B cell (primary cell): ENCODE measurements at regions not wholly inside any gene's neighbourhood (a gene's known extent, or its start where the extent isn't known, plus 50 kb on each side); places are given as distances from the start of the nearest gene placed in this dataset.
"Not testable (repeated sequence)": the region's sequence is repeated elsewhere in the genome, so short reads cannot be mapped to it uniquely, and the experiment has no call there.

Source experiments
- ATAC-seq: fragments of 200-7000 bp; cut with Tn5 transposase; one replicate; pipeline ENCODE4 v1.10.0; 2021; ENCODE audit warnings: low read depth, mild to moderate bottlenecking, moderate number of reproducible peaks, moderate library complexity
- CTCF ChIA-PET: fragments of 350-600 bp; sonication (Branson Sonifier 250); formaldehyde crosslinking; loops from one replicate; lab custom pipeline; 2021; ENCODE audit warnings: antibody characterized with exemption, inconsistent platforms; lab: Charles Lee
- POLR2A ChIA-PET: fragments of 350-600 bp; sonication (Branson Sonifier 250); formaldehyde crosslinking; loops from one replicate; lab custom pipeline; 2021; ENCODE audit warnings: antibody characterized with exemption; lab: Charles Lee
- DNase-seq: peaks from one replicate; pipeline ENCODE4 v3.0.0; 2013
- H2AFZ ChIP-seq: 2 replicates; pipeline ENCODE4 v1.6.1; 2012; ENCODE audit warnings: mild to moderate bottlenecking, low read depth, low read length; ENCODE audit not compliant: insufficient read depth, poor library complexity, severe bottlenecking
- H3K27ac ChIP-seq, 2 donors: 1 replicate in 1 of 2; 2 replicates in 1 of 2; pipeline ENCODE4 v1.5.1; 2012 to 2013; ENCODE audit warnings: low read length in 2 of 2, mild to moderate bottlenecking in 2 of 2, moderate library complexity in 1 of 2
- H3K27me3 ChIP-seq, 4 experiments: fragments of 200-600 bp in 1 of 4; sonication (generic) in 1 of 4; replicated peaks in 1 of 4; 1 replicate in 2 of 4; 2 replicates in 2 of 4; pipeline versions ENCODE4 v1.6.1 to v1.7.0; 2013 to 2016; ENCODE audit warnings: low read length in 3 of 4, mild to moderate bottlenecking in 2 of 4, mixed read lengths in 1 of 4, moderate library complexity in 1 of 4; ENCODE audit not compliant: insufficient read depth in 4 of 4, control insufficient read depth in 3 of 4; ENCODE audit errors: control extremely low read depth in 1 of 4
- H3K36me3 ChIP-seq, 2 experiments: replicated peaks in 1 of 2; 1 replicate in 1 of 2; 2 replicates in 1 of 2; pipeline versions ENCODE4 v1.6.1 to v1.7.1; 2013; ENCODE audit warnings: low read length in 1 of 2; ENCODE audit not compliant: insufficient read depth in 2 of 2, control insufficient read depth in 1 of 2; ENCODE audit errors: control extremely low read depth in 1 of 2, extremely low read depth in 1 of 2
- H3K4me1 ChIP-seq, 2 donors: fragments of 200-600 bp in 1 of 2; sonication (generic) in 1 of 2; 1 replicate in 1 of 2; 2 replicates in 1 of 2; pipeline versions ENCODE4 v1.5.1 to v1.6.1; 2013 to 2017; ENCODE audit warnings: low read length in 2 of 2; ENCODE audit not compliant: control insufficient read depth in 2 of 2, insufficient read depth in 2 of 2
- H3K4me2 ChIP-seq: replicated peaks from 2 replicates; pipeline ENCODE3; 2012; ENCODE audit warnings: mild to moderate bottlenecking, low read depth, low read length; ENCODE audit not compliant: poor library complexity, severe bottlenecking
- H3K4me3 ChIP-seq, 5 experiments: fragments of 200-600 bp in 1 of 5; sonication (generic) in 1 of 5; 1 replicate in 3 of 5; 2 replicates in 2 of 5; pipeline versions ENCODE4 v1.5.1 to v1.7.0; 2011 to 2016; ENCODE audit warnings: low read length in 4 of 5, mild to moderate bottlenecking in 4 of 5, low read depth in 2 of 5, control low read depth in 1 of 5, moderate library complexity in 1 of 5; ENCODE audit not compliant: insufficient read depth in 1 of 5; ENCODE audit errors: control extremely low read depth in 1 of 5, extremely low read depth in 1 of 5
- H3K79me2 ChIP-seq: fragments of 200-600 bp; sonication (generic); one replicate; pipeline ENCODE4 v1.6.0; 2016; ENCODE audit warnings: low read length; ENCODE audit not compliant: control insufficient read depth, insufficient read depth
- H3K9ac ChIP-seq: fragments of 200-600 bp; sonication (generic); 2 replicates; pipeline ENCODE4 v1.6.1; 2017; ENCODE audit warnings: mild to moderate bottlenecking, low read length, moderate library complexity
- H3K9me3 ChIP-seq, 3 donors: one replicate each; pipeline versions ENCODE4 v1.6.1 to v1.7.1; 2013; ENCODE audit warnings: low read length in 2 of 3; ENCODE audit not compliant: control insufficient read depth in 2 of 3, insufficient read depth in 1 of 3; ENCODE audit errors: control extremely low read depth in 1 of 3
- H4K20me1 ChIP-seq: 2 replicates; pipeline ENCODE4 v1.6.0; 2012; ENCODE audit warnings: mild to moderate bottlenecking, low read length; ENCODE audit not compliant: insufficient read depth, control insufficient read depth, poor library complexity, severe bottlenecking
- H3K27ac Mint-ChIP-seq: one replicate; pipeline ENCODE4 v1.8.0; 2021; ENCODE audit warnings: mixed read lengths
- H3K27me3 Mint-ChIP-seq: one replicate; pipeline ENCODE4 v1.8.0; 2021; ENCODE audit warnings: mixed read lengths
- H3K4me1 Mint-ChIP-seq: one replicate; pipeline ENCODE4 v1.8.0; 2021; ENCODE audit warnings: mixed read lengths
- H3K4me3 Mint-ChIP-seq: one replicate; pipeline ENCODE4 v1.8.0; 2021; ENCODE audit warnings: mixed read lengths
- H3K9me3 Mint-ChIP-seq: one replicate; pipeline ENCODE4 v1.8.0; 2022; ENCODE audit warnings: mixed read lengths; ENCODE audit not compliant: insufficient read depth
- EZH2 ChIP-seq: IDR thresholded peaks from 2 replicates; pipeline ENCODE4 v1.6.1; 2012; ENCODE audit warnings: borderline replicate concordance, low read depth, mild to moderate bottlenecking, moderate library complexity, low read length; ENCODE audit not compliant: insufficient read depth, poor library complexity, severe bottlenecking
- WGBS: methylation state at CpG from one replicate; pipeline ENCODE4 v1.1.5; 2013; ENCODE audit warnings: missing lambda C conversion rate; ENCODE audit not compliant: insufficient coverage; 5-methylcytosine and 5-hydroxymethylcytosine counted together
- intact Hi-C: fragments of 100-400 bp; cut with micrococcal nuclease; formaldehyde crosslinking; loops from one replicate; pipeline ENCODE4 v1.10.0; 2022
- TF ChIP-seq, protein P1 (sequence below): fragments of 200-600 bp; IDR thresholded peaks from one replicate; pipeline ENCODE4 v1.8.0; 2022; ENCODE audit warnings: antibody characterized with exemption, mild to moderate bottlenecking

DNA sequence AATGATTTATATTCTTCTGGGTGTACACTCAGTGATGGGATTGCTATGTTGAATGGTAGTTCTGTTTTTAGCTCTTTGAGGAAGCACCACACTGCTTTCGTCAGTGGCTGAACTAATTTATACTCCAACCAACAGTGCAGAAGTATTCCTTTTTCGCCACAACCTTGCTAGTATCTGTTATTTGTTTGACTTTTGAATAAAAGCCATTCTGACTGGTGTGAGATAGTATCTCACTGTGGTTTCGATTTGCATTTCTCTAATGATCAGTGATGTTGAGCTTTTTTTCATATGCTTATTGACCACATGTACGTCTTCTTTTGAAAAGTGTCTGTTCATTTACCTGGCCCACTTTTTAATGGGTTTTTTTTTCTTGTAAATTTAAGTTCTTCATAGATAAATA is 583.8 kb upstream of the ARID1B start:
- intact Hi-C loops, result no loop called here
- Mint-ChIP-seq H3K4me3 (no peak overlapping the region), H3K9me3 (peaks cover 2% of the 10 kb centered on the region), H3K4me1 (peaks cover 29% of the 10 kb centered on the region), H3K27me3 (peaks cover 1% of the 10 kb centered on the region), H3K27ac (no peak overlapping the region)
- Histone ChIP-seq H3K4me1 (peaks cover 3 to 11% of the 10 kb centered on the region in 2 donors), H3K27ac (no peak overlapping the region), H3K9me3 (peaks cover 0 to 3% (median 0%) of the 10 kb centered on the region in 3 donors), H3K4me2 (no peak overlapping the region), H3K36me3 (no peaks in the 10 kb centered on the region), H3K79me2 (no peaks in the 10 kb centered on the region), H3K9ac (no peak overlapping the region), H2AFZ (no peak overlapping the region), H3K27me3 (no peaks in the 10 kb centered on the region), H4K20me1 (no peaks in the 10 kb centered on the region), H3K4me3 (no peak overlapping the region)
- CTCF ChIA-PET, result no interaction called here
- no peak for DNase-seq
- POLR2A ChIA-PET, result no interaction called here
- no peak for ATAC-seq
- no CpG with 5 or more reads among the region's 4 CpGs for WGBS
- no peak for TF ChIP-seq EZH2
- TF ChIP-seq, protein P1, sequence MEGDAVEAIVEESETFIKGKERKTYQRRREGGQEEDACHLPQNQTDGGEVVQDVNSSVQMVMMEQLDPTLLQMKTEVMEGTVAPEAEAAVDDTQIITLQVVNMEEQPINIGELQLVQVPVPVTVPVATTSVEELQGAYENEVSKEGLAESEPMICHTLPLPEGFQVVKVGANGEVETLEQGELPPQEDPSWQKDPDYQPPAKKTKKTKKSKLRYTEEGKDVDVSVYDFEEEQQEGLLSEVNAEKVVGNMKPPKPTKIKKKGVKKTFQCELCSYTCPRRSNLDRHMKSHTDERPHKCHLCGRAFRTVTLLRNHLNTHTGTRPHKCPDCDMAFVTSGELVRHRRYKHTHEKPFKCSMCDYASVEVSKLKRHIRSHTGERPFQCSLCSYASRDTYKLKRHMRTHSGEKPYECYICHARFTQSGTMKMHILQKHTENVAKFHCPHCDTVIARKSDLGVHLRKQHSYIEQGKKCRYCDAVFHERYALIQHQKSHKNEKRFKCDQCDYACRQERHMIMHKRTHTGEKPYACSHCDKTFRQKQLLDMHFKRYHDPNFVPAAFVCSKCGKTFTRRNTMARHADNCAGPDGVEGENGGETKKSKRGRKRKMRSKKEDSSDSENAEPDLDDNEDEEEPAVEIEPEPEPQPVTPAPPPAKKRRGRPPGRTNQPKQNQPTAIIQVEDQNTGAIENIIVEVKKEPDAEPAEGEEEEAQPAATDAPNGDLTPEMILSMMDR, result no peak

- no peak for TF ChIP-seq EZH2
- TF ChIP-seq, protein P1, result no peak
- Histone ChIP-seq H3K27me3 (no peaks in the 10 kb centered on the region), H3K79me2 (no peaks in the 10 kb centered on the region), H3K9me3 (peaks cover 0 to 3% (median 0%) of the 10 kb centered on the region in 3 donors), H3K27ac (no peak overlapping the region), H3K9ac (no peak overlapping the region), H3K4me1 (peaks cover 0 to under 1% of the 10 kb centered on the region in 2 donors), H2AFZ (no peak overlapping the region), H3K4me3 (no peak overlapping the region), H4K20me1 (no peaks in the 10 kb centered on the region), H3K36me3 (no peaks in the 10 kb centered on the region), H3K4me2 (no peak overlapping the region)
- POLR2A ChIA-PET, result no interaction called here
- H3K27ac Mint-ChIP-seq, result no peak overlapping the region
- no CpG with 5 or more reads among the region's 3 CpGs for WGBS
- peaks cover 2% of the 10 kb centered on the region for H3K9me3 Mint-ChIP-seq
- H3K4me3 Mint-ChIP-seq, result no peak overlapping the region
- intact Hi-C loops, result no loop called here
- no peak for DNase-seq
- H3K4me1 Mint-ChIP-seq, result peaks cover 16% of the 10 kb centered on the region
- ATAC-seq, result no peak
- CTCF ChIA-PET, result interaction anchor here (0.7 kb wide), 1 partner anchor 940 kb away, joined by 3 read pairs; no protein-coding TSS in a partner anchor
- H3K27me3 Mint-ChIP-seq, result no peaks in the 10 kb centered on the region
These were observed 585.3 kb upstream of the ARID1B start for GRCh38 chr6:156191895-156192294.

- CTCF ChIA-PET, result interaction anchor here (0.7 kb wide), 1 partner anchor 940 kb away, joined by 3 read pairs; no protein-coding TSS in a partner anchor
- H3K27ac Mint-ChIP-seq, H3K36me3 ChIP-seq, H3K9ac ChIP-seq, intact Hi-C loops, H3K27me3 ChIP-seq, H3K27me3 Mint-ChIP-seq, H2AFZ ChIP-seq, H3K4me3 ChIP-seq, H3K9me3 ChIP-seq, H3K4me2 ChIP-seq, ATAC-seq, DNase-seq, H3K4me1 ChIP-seq, H3K79me2 ChIP-seq, H4K20me1 ChIP-seq, POLR2A ChIA-PET, H3K4me3 Mint-ChIP-seq, H3K9me3 Mint-ChIP-seq, H3K27ac ChIP-seq: not testable (repeated sequence)
- peaks cover 16% of the 10 kb centered on the region for H3K4me1 Mint-ChIP-seq
These were observed 585.8 kb upstream of the ARID1B start for GRCh38 chr6:156191390-156191789.
